ENCODE measurements at regions not wholly inside any gene's neighbourhood (a gene's known extent, or its start where the extent isn't known, plus 50 kb on each side); places are given as distances from the start of the nearest gene placed in this dataset.

DNA sequence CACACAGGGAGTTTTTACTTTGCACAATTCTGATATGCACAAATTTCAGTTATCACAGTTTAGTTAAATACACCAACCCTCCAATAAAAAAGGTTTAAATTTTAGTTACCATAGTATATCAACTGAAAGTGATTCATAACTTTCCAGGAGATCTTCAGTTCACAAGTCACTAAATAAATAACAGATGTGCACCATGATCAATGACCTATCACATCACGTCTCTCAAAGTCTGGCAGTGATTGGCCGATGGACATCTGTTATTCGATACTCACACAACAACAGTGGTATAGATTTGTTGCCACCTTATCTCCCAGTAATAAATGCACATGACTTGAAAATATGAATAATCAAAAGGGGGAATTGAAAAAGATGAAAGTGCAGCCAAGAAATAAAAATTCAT lies 66.8 kb upstream of the PTCHD4 start:
- H2BK120ac ChIP-seq (ENCODE audit: low read depth, low read length, poor library complexity, severe bottlenecking) = no peak overlapping the region
- H3K79me1 ChIP-seq (ENCODE audit: insufficient read depth, low read depth, low read length, poor library complexity, severe bottlenecking) = no peaks in the 10 kb centered on the region
- no peak overlapping the region for H3K27ac Mint-ChIP-seq
- DNase-seq = no peak
- no peaks in the 10 kb centered on the region for H3K23me2 ChIP-seq (ENCODE audit: insufficient read length, low read depth, low read length, poor library complexity, severe bottlenecking)
- no peak overlapping the region for H4K8ac ChIP-seq (replicated peaks; ENCODE audit: insufficient read length, low read depth, low read length)
- H3K9me3 Mint-ChIP-seq = no peaks in the 10 kb centered on the region
- no peaks in the 10 kb centered on the region for H3K4me1 ChIP-seq (ENCODE audit: insufficient read depth, low read length)
- H2BK20ac ChIP-seq (ENCODE audit: low read depth, low read length, poor library complexity, severe bottlenecking) = no peak overlapping the region
- WGBS (ENCODE audit: extremely low coverage, insufficient read length, low lambda C conversion rate) = no CpG with 5 or more reads among the region's 3 CpGs
- no peak overlapping the region for H3K23ac ChIP-seq (ENCODE audit: insufficient read length, low read depth, low read length)
- H2BK12ac ChIP-seq (ENCODE audit: insufficient read length, low read depth, low read length) = no peak overlapping the region
- H2BK5ac ChIP-seq (ENCODE audit: insufficient read length, low read length) = no peak overlapping the region
- no peak overlapping the region for H3K4ac ChIP-seq (ENCODE audit: low read depth, low read length)
- H4K91ac ChIP-seq (ENCODE audit: insufficient read length, low read depth, low read length) = no peak overlapping the region
- no peaks in the 10 kb centered on the region for H3K27me3 ChIP-seq (ENCODE audit: insufficient read depth, low read length)
- H2AK5ac ChIP-seq (ENCODE audit: insufficient read length, low read length) = no peak overlapping the region
- no peak overlapping the region for H3K9ac ChIP-seq (ENCODE audit: extremely low read depth, insufficient read length, low read length)
- no peak overlapping the region for H3K4me3 Mint-ChIP-seq
- H3K56ac ChIP-seq (ENCODE audit: insufficient read length, low read depth, low read length) = no peak overlapping the region
- H3K79me2 ChIP-seq (ENCODE audit: insufficient read depth, low read length) = no peaks in the 10 kb centered on the region
- H3K9me3 ChIP-seq (ENCODE audit: control insufficient read depth, low read depth, low read length) = no peaks in the 10 kb centered on the region
- TF ChIP-seq CTCF (conservative IDR thresholded peaks at IDR 0.05) = no peak
- no peak overlapping the region for H3T11ph ChIP-seq (ENCODE audit: low read length)
- no peak overlapping the region for H3K4me2 ChIP-seq (ENCODE audit: insufficient read depth, insufficient read length, low read length)
- no peaks in the 10 kb centered on the region for H3K4me1 Mint-ChIP-seq
- no peak overlapping the region for H3K14ac ChIP-seq (ENCODE audit: insufficient read depth, low read length)
- H3K36me3 Mint-ChIP-seq (ENCODE audit: insufficient read depth in 1 of 3, low read depth in 3 of 3) = no peaks in the 10 kb centered on the region
- no peaks in the 10 kb centered on the region for H4K20me1 ChIP-seq (ENCODE audit: control insufficient read depth, insufficient read depth, insufficient read length)
- no peak overlapping the region for H3K18ac ChIP-seq (ENCODE audit: insufficient read length, low read depth, low read length)
- H2BK15ac ChIP-seq (ENCODE audit: low read depth, low read length) = no peak overlapping the region
- no peak overlapping the region for H2AFZ ChIP-seq (ENCODE audit: low read length)
- H3K27me3 Mint-ChIP-seq (ENCODE audit: low read depth) = no peaks in the 10 kb centered on the region
- no peak overlapping the region for H3K27ac ChIP-seq (ENCODE audit: insufficient read length, low read depth, low read length)
- H4K5ac ChIP-seq (ENCODE audit: insufficient read length, low read depth, low read length) = no peak overlapping the region

Data from H9 (cell line).